HCT116 (cell line): ENCODE measurements at regions not wholly inside any gene's neighbourhood (a gene's known extent, or its start where the extent isn't known, plus 50 kb on each side); places are given as distances from the start of the nearest gene placed in this dataset.

Experiments
- ATAC-seq: fragments of 200-7000 bp; cut with Tn5 transposase; 2 replicates; pipeline ENCODE4 v1.9.1; 2020; ENCODE audit warnings: mild to moderate bottlenecking, moderate library complexity
- BruUV-seq: library from RNA; stranded (reverse); fragments of 400-500 nt; replicated peaks from 2 replicates; lab custom pipeline; 2021; lab: Mats Ljungman, UMichigan
- CTCF ChIA-PET: fragments of 300-600 bp; sonication (Branson Sonifier 250); formaldehyde crosslinking; loops from one replicate; lab custom pipeline; 2021; ENCODE audit warnings: antibody characterized with exemption; lab: Charles Lee
- POLR2A ChIA-PET: fragments of 300-600, 350-600 bp; sonication (Branson Sonifier 250); formaldehyde crosslinking; loops from one replicate; lab custom pipeline; 2021; ENCODE audit warnings: antibody characterized with exemption; lab: Charles Lee
- RAD21 ChIA-PET, 2 experiments: fragments of 300-600 bp; sonication (Branson Sonifier 250); formaldehyde crosslinking; loops; one replicate each; lab custom pipeline; 2023; ENCODE audit warnings: low total read pairs in 2 of 2; ENCODE audit not compliant: uncharacterized antibody in 2 of 2, unreplicated experiment in 2 of 2, low non-redundant PET in 1 of 2; lab: Charles Lee
- DNase-seq: peaks from one replicate; pipeline ENCODE4 v3.0.0-alpha.2; 2010; ENCODE audit warnings: low read depth, low spot score
- H2AFZ ChIP-seq: fragments of 200-600 bp; shearing (Covaris generic), sonication (generic); 2 replicates; pipeline ENCODE4 v1.6.1; 2017; ENCODE audit warnings: low read depth, mixed run types, mixed read lengths, antibody characterized with exemption, low read length; ENCODE audit not compliant: poor library complexity, severe bottlenecking
- H3K27ac ChIP-seq: 2 replicates; pipeline ENCODE4 v1.5.1; 2012; ENCODE audit warnings: low read depth, low read length
- H3K27me3 ChIP-seq: fragments of 200-600 bp; sonication (generic); 2 replicates; pipeline ENCODE4 v1.6.1; 2016; ENCODE audit warnings: mixed run types, low read length, mixed read lengths; ENCODE audit not compliant: insufficient read depth
- H3K36me3 ChIP-seq, 2 experiments: fragments of 200-500 bp in 1 of 2; fragments of 200-600 bp in 1 of 2; sonication (Bioruptor generic) in 1 of 2; sonication (generic) in 1 of 2; 2 replicates each; pipeline versions ENCODE4 v1.5.1 to v1.6.1; 2014 to 2016; ENCODE audit warnings: low read length in 2 of 2, inconsistent platforms in 1 of 2, mixed read lengths in 1 of 2, mixed run types in 1 of 2; ENCODE audit not compliant: insufficient read depth in 2 of 2, control insufficient read depth in 1 of 2
- H3K4me1 ChIP-seq, 2 experiments: fragments of 200-600 bp in 1 of 2; sonication (generic) in 1 of 2; 2 replicates each; pipeline versions ENCODE4 v1.5.1 to v1.6.1; 2012 to 2017; ENCODE audit warnings: low read length in 2 of 2, inconsistent platforms in 1 of 2, mild to moderate bottlenecking in 1 of 2, mixed read lengths in 1 of 2, mixed run types in 1 of 2, moderate library complexity in 1 of 2; ENCODE audit not compliant: insufficient read depth in 2 of 2, control insufficient read depth in 1 of 2
- H3K4me2 ChIP-seq: fragments of 200-600 bp; sonication (generic); 2 replicates; pipeline ENCODE4 v1.6.1; 2017; ENCODE audit warnings: mixed run types, low read length, mixed read lengths
- H3K4me3 ChIP-seq, 2 experiments: fragments of 200-600 bp in 1 of 2; sonication (generic) in 1 of 2; replicated peaks in 1 of 2; 2 replicates each; pipeline ENCODE4 v1.5.1; 2011 to 2016; ENCODE audit warnings: low read length in 2 of 2, control low read depth in 1 of 2, low read depth in 1 of 2, mild to moderate bottlenecking in 1 of 2, mixed read lengths in 1 of 2, mixed run types in 1 of 2
- H3K79me2 ChIP-seq: fragments of 200-600 bp; sonication (generic); 2 replicates; pipeline ENCODE4 v1.6.1; 2017; ENCODE audit warnings: mild to moderate bottlenecking, mixed run types, low read length, moderate library complexity, mixed read lengths; ENCODE audit not compliant: insufficient read depth
- H3K9ac ChIP-seq: fragments of 200-600 bp; sonication (generic); 2 replicates; pipeline ENCODE4 v1.6.1; 2016; ENCODE audit warnings: low read length, mixed read lengths
- H3K9me2 ChIP-seq: fragments of 200-600 bp; sonication (generic), shearing (Covaris generic); 2 replicates; pipeline ENCODE4 v1.6.1; 2017; ENCODE audit warnings: mixed run types, mild to moderate bottlenecking, moderate library complexity; ENCODE audit not compliant: insufficient read depth
- H3K9me3 ChIP-seq, 2 experiments: fragments of 200-500 bp in 1 of 2; fragments of 200-600 bp in 1 of 2; sonication (Bioruptor generic) in 1 of 2; sonication (generic) in 1 of 2; 2 replicates each; pipeline ENCODE4 v1.6.1; 2014 to 2017; ENCODE audit warnings: low read length in 2 of 2, mixed read lengths in 2 of 2, inconsistent platforms in 1 of 2, low read depth in 1 of 2, mild to moderate bottlenecking in 1 of 2, mixed run types in 1 of 2, moderate library complexity in 1 of 2; ENCODE audit not compliant: control insufficient read depth in 1 of 2, insufficient read depth in 1 of 2
- H4K20me1 ChIP-seq: fragments of 200-600 bp; sonication (generic), shearing (Covaris generic); 2 replicates; pipeline ENCODE4 v1.6.1; 2017; ENCODE audit warnings: mixed run types, mild to moderate bottlenecking, moderate library complexity; ENCODE audit not compliant: insufficient read depth
- CBX3 ChIP-seq: IDR thresholded peaks from 2 replicates; pipeline ENCODE4 v1.6.1; 2012; ENCODE audit warnings: low read depth
- CEBPB ChIP-seq: IDR thresholded peaks from 2 replicates; pipeline ENCODE4 v1.6.1; 2012; ENCODE audit warnings: low read depth
- CTCF ChIP-seq, 3 experiments: fragments of 200-600 bp in 1 of 3; sonication (generic) in 1 of 3; IDR thresholded peaks in 2 of 3; conservative IDR thresholded peaks in 1 of 3; 2 replicates each; pipeline ENCODE4 v1.5.1; 2012 to 2017; ENCODE audit warnings: low read depth in 2 of 3, low read length in 2 of 3, antibody characterized with exemption in 1 of 3, borderline replicate concordance in 1 of 3, control low read depth in 1 of 3, mild to moderate bottlenecking in 1 of 3, mixed read lengths in 1 of 3, mixed run types in 1 of 3, moderate library complexity in 1 of 3; ENCODE audit not compliant: insufficient read depth in 1 of 3
- EGR1 ChIP-seq: IDR thresholded peaks from 2 replicates; pipeline ENCODE4 v1.6.1; 2012; ENCODE audit warnings: low read depth
- ELF1 ChIP-seq: IDR thresholded peaks from 2 replicates; pipeline ENCODE4 v1.6.1; 2012; ENCODE audit warnings: low read depth, borderline replicate concordance
- EZH2phosphoT487 ChIP-seq: fragments of 200-600 bp; IDR thresholded peaks from 2 replicates; pipeline ENCODE4 v1.6.1; 2018; ENCODE audit warnings: antibody characterized with exemption, borderline replicate concordance
- FOSL1 ChIP-seq: IDR thresholded peaks from 2 replicates; pipeline ENCODE4 v1.6.1; 2012; ENCODE audit warnings: low read depth
- JUND ChIP-seq: IDR thresholded peaks from 2 replicates; pipeline ENCODE4 v1.6.1; 2012
- POLR2A ChIP-seq: IDR thresholded peaks from 2 replicates; pipeline ENCODE4 v1.7.0; 2011; ENCODE audit warnings: borderline replicate concordance; ENCODE audit not compliant: insufficient read depth, insufficient read length; ENCODE audit errors: extremely low read depth
- SIN3A ChIP-seq: IDR thresholded peaks from 2 replicates; pipeline ENCODE4 v1.6.1; 2012; ENCODE audit warnings: low read depth
- SP1 ChIP-seq: IDR thresholded peaks from 2 replicates; pipeline ENCODE4 v1.6.1; 2012; ENCODE audit warnings: low read depth
- TCF7L2 ChIP-seq: IDR thresholded peaks from 2 replicates; pipeline ENCODE4 v1.7.0; 2011; ENCODE audit warnings: borderline replicate concordance, inconsistent platforms; ENCODE audit not compliant: insufficient read depth, insufficient read length; ENCODE audit errors: extremely low read depth
- YY1 ChIP-seq: IDR thresholded peaks from 2 replicates; pipeline ENCODE4 v1.6.1; 2011; ENCODE audit warnings: low read length, low read depth, moderate library complexity, mild to moderate bottlenecking; ENCODE audit not compliant: insufficient replicate concordance; ENCODE audit errors: extremely low read depth
- ZFX ChIP-seq: fragments of 450-650 bp; IDR thresholded peaks from 2 replicates; pipeline ENCODE4 v1.6.1; 2017
- intact Hi-C: fragments of 100-400 bp; cut with micrococcal nuclease; formaldehyde crosslinking; loops from 2 replicates; pipeline ENCODE4 v1.10.0; 2022
- TF ChIP-seq, protein P1 (sequence below): IDR thresholded peaks from 2 replicates; pipeline ENCODE4 v1.6.1; 2012
- TF ChIP-seq, protein P2 (sequence below): IDR thresholded peaks from 2 replicates; pipeline ENCODE4 v1.6.1; 2012
- TF ChIP-seq, protein P3 (sequence below): IDR thresholded peaks from 2 replicates; pipeline ENCODE4 v1.6.1; 2012; ENCODE audit warnings: low read depth

GRCh38 chr5:51582871-51583394, 199.7 kb downstream of the ISL1 start (continued):
- TF ChIP-seq, protein P1, sequence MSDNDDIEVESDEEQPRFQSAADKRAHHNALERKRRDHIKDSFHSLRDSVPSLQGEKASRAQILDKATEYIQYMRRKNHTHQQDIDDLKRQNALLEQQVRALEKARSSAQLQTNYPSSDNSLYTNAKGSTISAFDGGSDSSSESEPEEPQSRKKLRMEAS = no peak
- no peak for TF ChIP-seq JUND
- TF ChIP-seq EZH2phosphoT487 = no peak
- TF ChIP-seq SP1 = no peak
- TF ChIP-seq, protein P2, sequence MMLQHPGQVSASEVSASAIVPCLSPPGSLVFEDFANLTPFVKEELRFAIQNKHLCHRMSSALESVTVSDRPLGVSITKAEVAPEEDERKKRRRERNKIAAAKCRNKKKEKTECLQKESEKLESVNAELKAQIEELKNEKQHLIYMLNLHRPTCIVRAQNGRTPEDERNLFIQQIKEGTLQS = no peak
- no peak for TF ChIP-seq CTCF (IDR thresholded peaks at IDR 0.05 in 2 of 3, conservative IDR thresholded peaks at IDR 0.05 in 1 of 3; ENCODE audit: borderline replicate concordance in 1 of 3, insufficient read depth in 1 of 3, low read depth in 2 of 3, low read length in 2 of 3)
- TF ChIP-seq CBX3 = no peak

DNA sequence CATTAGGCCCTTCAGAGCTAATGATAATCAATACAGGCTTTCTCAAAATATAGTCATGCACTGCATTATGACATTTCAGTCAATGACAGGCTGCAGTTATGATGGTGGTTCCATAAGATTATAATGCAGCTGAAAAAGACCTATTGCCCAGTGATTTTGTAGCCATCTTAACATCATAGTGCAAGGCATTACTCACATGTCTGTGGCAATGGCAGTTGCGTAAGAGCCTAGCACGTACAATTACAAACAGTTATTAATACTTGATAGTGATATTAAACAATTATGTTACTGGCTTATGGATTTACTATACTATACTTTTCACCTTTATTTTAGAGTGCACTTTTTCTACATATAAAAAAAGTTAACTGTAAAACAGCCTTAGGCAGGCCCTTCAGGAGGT, 214.8 kb downstream of the ISL1 start:
- ATAC-seq (no peak), DNase-seq (no peak)
- POLR2A ChIA-PET = no interaction called here
- no peak overlapping the region for H3K4me2 ChIP-seq
- H3K27me3 ChIP-seq = no peaks in the 10 kb centered on the region
- no peaks in the 10 kb centered on the region for H3K4me1 ChIP-seq
- TF ChIP-seq EGR1 (no peak), CEBPB (no peak), POLR2A (no peak), SP1 (no peak), ELF1 (no peak), ZFX (no peak), EZH2phosphoT487 (no peak), YY1 (no peak), SIN3A (no peak), FOSL1 (no peak), TCF7L2 (no peak)
- TF ChIP-seq, protein P1 = no peak
- TF ChIP-seq, protein P3, sequence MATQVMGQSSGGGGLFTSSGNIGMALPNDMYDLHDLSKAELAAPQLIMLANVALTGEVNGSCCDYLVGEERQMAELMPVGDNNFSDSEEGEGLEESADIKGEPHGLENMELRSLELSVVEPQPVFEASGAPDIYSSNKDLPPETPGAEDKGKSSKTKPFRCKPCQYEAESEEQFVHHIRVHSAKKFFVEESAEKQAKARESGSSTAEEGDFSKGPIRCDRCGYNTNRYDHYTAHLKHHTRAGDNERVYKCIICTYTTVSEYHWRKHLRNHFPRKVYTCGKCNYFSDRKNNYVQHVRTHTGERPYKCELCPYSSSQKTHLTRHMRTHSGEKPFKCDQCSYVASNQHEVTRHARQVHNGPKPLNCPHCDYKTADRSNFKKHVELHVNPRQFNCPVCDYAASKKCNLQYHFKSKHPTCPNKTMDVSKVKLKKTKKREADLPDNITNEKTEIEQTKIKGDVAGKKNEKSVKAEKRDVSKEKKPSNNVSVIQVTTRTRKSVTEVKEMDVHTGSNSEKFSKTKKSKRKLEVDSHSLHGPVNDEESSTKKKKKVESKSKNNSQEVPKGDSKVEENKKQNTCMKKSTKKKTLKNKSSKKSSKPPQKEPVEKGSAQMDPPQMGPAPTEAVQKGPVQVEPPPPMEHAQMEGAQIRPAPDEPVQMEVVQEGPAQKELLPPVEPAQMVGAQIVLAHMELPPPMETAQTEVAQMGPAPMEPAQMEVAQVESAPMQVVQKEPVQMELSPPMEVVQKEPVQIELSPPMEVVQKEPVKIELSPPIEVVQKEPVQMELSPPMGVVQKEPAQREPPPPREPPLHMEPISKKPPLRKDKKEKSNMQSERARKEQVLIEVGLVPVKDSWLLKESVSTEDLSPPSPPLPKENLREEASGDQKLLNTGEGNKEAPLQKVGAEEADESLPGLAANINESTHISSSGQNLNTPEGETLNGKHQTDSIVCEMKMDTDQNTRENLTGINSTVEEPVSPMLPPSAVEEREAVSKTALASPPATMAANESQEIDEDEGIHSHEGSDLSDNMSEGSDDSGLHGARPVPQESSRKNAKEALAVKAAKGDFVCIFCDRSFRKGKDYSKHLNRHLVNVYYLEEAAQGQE = no peak
- TF ChIP-seq, protein P2 = no peak
- no peaks in the 10 kb centered on the region for H3K36me3 ChIP-seq
- intact Hi-C loops = no loop called here
- no peak overlapping the region for H3K9ac ChIP-seq
- no peak overlapping the region for H3K4me3 ChIP-seq
- no peaks in the 10 kb centered on the region for H4K20me1 ChIP-seq
- no peak overlapping the region for H3K27ac ChIP-seq
- H2AFZ ChIP-seq = no peak overlapping the region
- H3K9me2 ChIP-seq = no peaks in the 10 kb centered on the region
- H3K79me2 ChIP-seq = no peaks in the 10 kb centered on the region
- no peaks in the 10 kb centered on the region for H3K9me3 ChIP-seq
- CTCF ChIA-PET = no interaction called here
- no TSS peak for BruUV-seq
- RAD21 ChIA-PET = no interaction called here
